ENCODE measurements at regions not wholly inside any gene's neighbourhood (a gene's known extent, or its start where the extent isn't known, plus 50 kb on each side); places are given as distances from the start of the nearest gene placed in this dataset.

DNA sequence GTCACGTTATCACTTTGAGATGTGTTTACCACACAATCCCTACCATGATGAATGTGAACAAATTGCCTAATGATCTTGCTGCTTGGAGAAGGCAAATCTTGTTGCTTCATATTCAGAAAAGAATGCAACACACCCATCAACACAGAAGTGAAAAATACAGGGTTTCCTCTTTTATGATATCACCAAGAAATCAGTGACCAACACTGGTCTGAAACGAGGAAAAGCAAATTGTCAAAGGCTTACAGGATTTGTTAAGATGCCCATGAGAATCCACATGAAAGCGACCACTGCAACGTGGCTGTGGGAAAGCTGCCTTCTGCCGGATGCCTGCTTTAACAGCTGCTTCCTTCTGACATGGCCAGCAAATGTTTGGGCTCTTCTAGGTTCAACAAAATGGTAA lies 397.6 kb upstream of the LRATD1 start:
- ChIA-PET POLR2A (no interaction called here), CTCF (no interaction called here)
- Mint-ChIP-seq H3K9me3 (peaks cover 4% of the 10 kb centered on the region), H3K4me3 (no peak overlapping the region), H3K36me3 (ENCODE audit: low read depth) (no peaks in the 10 kb centered on the region), H3K27ac (no peak overlapping the region), H3K4me1 (ENCODE audit: low read depth) (no peaks in the 10 kb centered on the region), H3K27me3 (no peaks in the 10 kb centered on the region)
- DNase-seq (no peak), ATAC-seq (no peak)
- intact Hi-C loops (cut with micrococcal nuclease), result no loop called here
- no peak for TF ChIP-seq CTCF (IDR thresholded peaks at IDR 0.05)

- intact Hi-C loops (cut with micrococcal nuclease), result no loop called here
- Mint-ChIP-seq H3K9me3 (peaks cover 2% of the 10 kb centered on the region), H3K27ac (no peak overlapping the region), H3K4me3 (no peak overlapping the region), H3K4me1 (ENCODE audit: low read depth) (no peaks in the 10 kb centered on the region), H3K27me3 (no peaks in the 10 kb centered on the region), H3K36me3 (ENCODE audit: low read depth) (no peaks in the 10 kb centered on the region)
- DNase-seq (no peak), ATAC-seq (no peak)
- TF ChIP-seq CTCF (IDR thresholded peaks at IDR 0.05), result no peak
- ChIA-PET POLR2A (no interaction called here), CTCF (no interaction called here)
Measured at GRCh38 chr2:14235667-14236066, 396.9 kb upstream of the LRATD1 start.

DNA sequence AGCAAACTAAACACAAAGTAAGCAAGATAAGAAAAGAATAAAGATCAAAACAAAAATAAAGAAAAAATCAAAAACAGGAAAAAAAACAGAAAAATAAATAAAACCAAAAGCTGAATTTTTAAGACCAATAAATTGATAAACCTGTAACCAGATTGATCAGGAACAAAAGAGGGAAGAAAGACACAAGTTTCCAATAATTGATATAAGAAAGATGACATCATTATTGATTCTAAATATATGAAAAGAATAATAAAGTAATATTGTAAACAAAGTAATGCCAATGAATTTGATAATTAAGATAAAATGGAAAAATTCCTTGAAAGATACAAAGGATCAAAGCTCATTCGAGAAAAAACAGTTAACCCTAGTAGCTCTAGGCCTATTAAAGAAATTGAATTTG lies 394.6 kb upstream of the LRATD1 start:
- ATAC-seq, result no peak
- POLR2A ChIA-PET, result no interaction called here

DNA sequence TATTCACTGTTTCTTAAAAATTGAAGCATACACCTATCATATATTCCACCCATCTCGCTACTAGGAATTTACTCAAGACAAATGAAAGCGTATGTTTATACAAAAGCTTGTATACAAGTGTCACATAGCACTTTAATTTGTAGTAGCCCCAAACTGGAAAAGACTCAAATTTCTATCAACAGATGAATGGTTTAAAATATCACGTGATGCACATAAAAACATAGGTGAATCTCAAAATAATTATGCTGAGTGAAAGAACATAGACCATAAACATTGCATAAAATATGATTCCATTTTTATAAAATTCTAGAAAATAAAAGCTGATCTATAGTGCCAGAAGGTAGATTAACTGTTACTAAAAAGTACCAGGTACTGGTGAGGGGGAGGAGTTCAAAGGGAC lies 392.9 kb upstream of the LRATD1 start:
- ATAC-seq (no peak), DNase-seq (no peak)
- intact Hi-C loops (cut with micrococcal nuclease), result no loop called here
- H3K4me3 Mint-ChIP-seq, result no peak overlapping the region
- peaks cover 4% of the 10 kb centered on the region for H3K9me3 Mint-ChIP-seq
- POLR2A ChIA-PET, result no interaction called here
- CTCF ChIA-PET, result no interaction called here
- no peak for TF ChIP-seq CTCF (IDR thresholded peaks at IDR 0.05)
- no peaks in the 10 kb centered on the region for H3K27me3 Mint-ChIP-seq
- H3K27ac Mint-ChIP-seq, result no peak overlapping the region
- H3K4me1 Mint-ChIP-seq (ENCODE audit: low read depth), result no peaks in the 10 kb centered on the region
- no peaks in the 10 kb centered on the region for H3K36me3 Mint-ChIP-seq (ENCODE audit: low read depth)

More for the DNA sequence above, 394.6 kb upstream of the LRATD1 start:
- Mint-ChIP-seq H3K27me3 (no peaks in the 10 kb centered on the region), H3K27ac (no peak overlapping the region), H3K4me1 (ENCODE audit: low read depth) (no peaks in the 10 kb centered on the region), H3K9me3 (peaks cover 2% of the 10 kb centered on the region), H3K4me3 (no peak overlapping the region), H3K36me3 (ENCODE audit: low read depth) (no peaks in the 10 kb centered on the region)
- CTCF ChIA-PET, result no interaction called here
- TF ChIP-seq CTCF (IDR thresholded peaks at IDR 0.05), result no peak
- DNase-seq, result no peak
- intact Hi-C loops (cut with micrococcal nuclease), result no loop called here

DNA sequence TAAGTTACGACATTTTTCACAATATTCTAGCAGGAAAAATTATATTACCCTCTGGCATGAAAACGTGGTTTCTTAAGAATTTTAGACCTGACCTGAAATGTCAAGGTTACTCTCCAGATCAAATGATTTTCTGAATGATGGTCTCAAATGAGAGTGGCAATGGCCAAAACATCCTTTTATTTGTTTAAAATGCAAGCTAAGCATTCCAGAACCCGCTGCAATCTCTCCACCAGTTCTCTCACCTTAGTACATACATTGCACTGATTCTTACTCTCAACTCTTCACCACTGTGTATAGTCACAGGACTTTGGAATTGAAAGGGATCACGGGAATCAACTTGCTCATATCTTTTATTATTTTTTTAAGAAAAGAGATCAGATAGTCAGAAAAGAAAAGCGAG lies 391.6 kb upstream of the LRATD1 start:
- intact Hi-C loops (cut with micrococcal nuclease), result no loop called here
- Mint-ChIP-seq H3K27ac (no peak overlapping the region), H3K4me3 (no peak overlapping the region), H3K27me3 (no peaks in the 10 kb centered on the region), H3K4me1 (ENCODE audit: low read depth) (no peaks in the 10 kb centered on the region), H3K9me3 (peaks cover 3% of the 10 kb centered on the region), H3K36me3 (ENCODE audit: low read depth) (no peaks in the 10 kb centered on the region)
- TF ChIP-seq CTCF (IDR thresholded peaks at IDR 0.05), result no peak
- CTCF ChIA-PET, result no interaction called here
- POLR2A ChIA-PET, result no interaction called here
- ATAC-seq (no peak), DNase-seq (no peak)

Measured in activated CD8-positive, alpha-beta T cell treated with anti-CD3 and anti-CD28 coated beads for 36 hours (primary cell).